PC-3 (cell line): ENCODE measurements at regions not wholly inside any gene's neighbourhood (a gene's known extent, or its start where the extent isn't known, plus 50 kb on each side); places are given as distances from the start of the nearest gene placed in this dataset.

Source experiments
- EZH2 ChIP-seq: fragments of 300-600 bp; sonication (generic); IDR thresholded peaks from one replicate; pipeline ENCODE4 v1.6.1; 2017; ENCODE audit warnings: antibody characterized with exemption, mild to moderate bottlenecking, low read length; ENCODE audit not compliant: unreplicated experiment
- EZH2phosphoT487 ChIP-seq: fragments of 300-600 bp; sonication (generic); IDR thresholded peaks from 2 replicates; pipeline ENCODE4 v1.6.1; 2018; ENCODE audit warnings: mild to moderate bottlenecking, antibody characterized with exemption, low read length, borderline replicate concordance
- TF ChIP-seq, protein P1 (sequence below): fragments of 300-600 bp; sonication (generic); conservative IDR thresholded peaks from 2 replicates; pipeline ENCODE4 v1.5.1; 2017; ENCODE audit warnings: antibody characterized with exemption, low read depth, mild to moderate bottlenecking, low read length

DNA sequence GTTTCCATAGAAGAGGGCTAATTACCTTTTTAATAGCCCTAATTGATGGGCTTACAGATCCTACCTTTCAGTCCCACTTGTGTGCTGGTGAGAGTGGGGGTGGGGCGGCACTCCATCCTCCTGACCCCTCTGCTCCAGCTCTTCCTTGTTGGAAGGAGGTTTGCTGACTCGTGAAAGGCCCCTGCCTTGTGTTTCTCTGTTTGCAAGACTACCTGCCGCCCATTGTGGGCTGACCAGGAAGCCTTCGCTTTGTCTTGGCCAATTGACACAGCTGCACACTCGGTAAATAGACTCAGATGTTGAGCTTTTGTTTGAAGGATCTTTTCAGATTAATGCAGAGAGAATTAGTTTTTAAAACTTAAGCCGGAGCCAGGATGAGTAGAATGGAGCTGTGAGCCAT lies 197.3 kb upstream of the HES1 start:
- TF ChIP-seq, protein P1, sequence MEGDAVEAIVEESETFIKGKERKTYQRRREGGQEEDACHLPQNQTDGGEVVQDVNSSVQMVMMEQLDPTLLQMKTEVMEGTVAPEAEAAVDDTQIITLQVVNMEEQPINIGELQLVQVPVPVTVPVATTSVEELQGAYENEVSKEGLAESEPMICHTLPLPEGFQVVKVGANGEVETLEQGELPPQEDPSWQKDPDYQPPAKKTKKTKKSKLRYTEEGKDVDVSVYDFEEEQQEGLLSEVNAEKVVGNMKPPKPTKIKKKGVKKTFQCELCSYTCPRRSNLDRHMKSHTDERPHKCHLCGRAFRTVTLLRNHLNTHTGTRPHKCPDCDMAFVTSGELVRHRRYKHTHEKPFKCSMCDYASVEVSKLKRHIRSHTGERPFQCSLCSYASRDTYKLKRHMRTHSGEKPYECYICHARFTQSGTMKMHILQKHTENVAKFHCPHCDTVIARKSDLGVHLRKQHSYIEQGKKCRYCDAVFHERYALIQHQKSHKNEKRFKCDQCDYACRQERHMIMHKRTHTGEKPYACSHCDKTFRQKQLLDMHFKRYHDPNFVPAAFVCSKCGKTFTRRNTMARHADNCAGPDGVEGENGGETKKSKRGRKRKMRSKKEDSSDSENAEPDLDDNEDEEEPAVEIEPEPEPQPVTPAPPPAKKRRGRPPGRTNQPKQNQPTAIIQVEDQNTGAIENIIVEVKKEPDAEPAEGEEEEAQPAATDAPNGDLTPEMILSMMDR: no peak
- TF ChIP-seq EZH2phosphoT487: no peak
- TF ChIP-seq EZH2: no peak
